Left lung (tissue), 4 donors: ENCODE measurements at regions not wholly inside any gene's neighbourhood (a gene's known extent, or its start where the extent isn't known, plus 50 kb on each side); places are given as distances from the start of the nearest gene placed in this dataset.

Source experiments
- ATAC-seq: fragments of 200-7000 bp; cut with Tn5 transposase; one replicate; pipeline ENCODE4 v1.9.1; 2020; ENCODE audit warnings: moderate library complexity
- DNase-seq, 4 donors: peaks; one replicate each; pipeline ENCODE4 v3.0.0-alpha.2; 2013 to 2020
- H3K27ac ChIP-seq, 2 donors: fragments of 200-600 bp; sonication (generic) in 1 of 2; one replicate each; pipeline versions ENCODE4 v1.5.0 to v1.8.0; 2020 to 2021
- H3K27me3 ChIP-seq, 2 donors: fragments of 200-600 bp; sonication (generic) in 1 of 2; one replicate each; pipeline versions ENCODE4 v1.5.0 to v1.8.0; 2020 to 2021
- H3K36me3 ChIP-seq, 2 donors: fragments of 200-600 bp; sonication (generic) in 1 of 2; one replicate each; pipeline versions ENCODE4 v1.5.0 to v1.8.0; 2020 to 2021
- H3K4me1 ChIP-seq, 2 donors: fragments of 200-600 bp; one replicate each; pipeline ENCODE4 v1.8.0; 2021
- H3K4me3 ChIP-seq, 2 donors: fragments of 200-600 bp; sonication (generic) in 1 of 2; one replicate each; pipeline versions ENCODE4 v1.5.0 to v1.8.0; 2020 to 2021; ENCODE audit warnings: mild to moderate bottlenecking in 1 of 2
- H3K9me3 ChIP-seq, 2 donors: fragments of 200-600 bp; sonication (generic) in 1 of 2; one replicate each; pipeline versions ENCODE4 v1.5.0 to v1.8.0; 2020 to 2021
- CTCF ChIP-seq, 2 donors: fragments of 200-600 bp; sonication (generic) in 1 of 2; IDR thresholded peaks; one replicate each; pipeline versions ENCODE4 v1.5.0 to v1.8.0; 2021; ENCODE audit warnings: antibody characterized with exemption in 2 of 2
- intact Hi-C, 2 donors: fragments of 100-400 bp; cut with DNase I; formaldehyde crosslinking; loops; one replicate each; pipeline versions ENCODE4 v1.11.2 to v1.14.2; 2022
- donor health status: DM: no; HTN: yes; CAD: no.
- donor health status: DM: no; HTN: no; CAD: no.

GRCh38 chr9:106529616-106530015, 333.4 kb upstream of the ZNF462 start:
- Histone ChIP-seq H3K4me1 (no peaks in the 10 kb centered on the region), H3K36me3 (no peaks in the 10 kb centered on the region), H3K27ac (no peak overlapping the region), H3K27me3 (no peaks in the 10 kb centered on the region), H3K9me3 (no peaks in the 10 kb centered on the region), H3K4me3 (no peak overlapping the region)
- intact Hi-C loops = no loop called here
- ATAC-seq (no peak), DNase-seq (no peak)
- TF ChIP-seq CTCF (IDR thresholded peaks at IDR 0.05) = no peak

- H3K27me3 ChIP-seq = no peaks in the 10 kb centered on the region
- no peaks in the 10 kb centered on the region for H3K36me3 ChIP-seq
- ATAC-seq (no peak), DNase-seq (peak in 1 of 4 donors; percentile 2)
- no peak overlapping the region for H3K27ac ChIP-seq
- no peak overlapping the region for H3K4me3 ChIP-seq
- no peak for TF ChIP-seq CTCF (IDR thresholded peaks at IDR 0.05)
- H3K9me3 ChIP-seq = no peaks in the 10 kb centered on the region
- no peaks in the 10 kb centered on the region for H3K4me1 ChIP-seq
- intact Hi-C loops = no loop called here
Measured at GRCh38 chr9:106531491-106531890, 331.5 kb upstream of the ZNF462 start.

DNA sequence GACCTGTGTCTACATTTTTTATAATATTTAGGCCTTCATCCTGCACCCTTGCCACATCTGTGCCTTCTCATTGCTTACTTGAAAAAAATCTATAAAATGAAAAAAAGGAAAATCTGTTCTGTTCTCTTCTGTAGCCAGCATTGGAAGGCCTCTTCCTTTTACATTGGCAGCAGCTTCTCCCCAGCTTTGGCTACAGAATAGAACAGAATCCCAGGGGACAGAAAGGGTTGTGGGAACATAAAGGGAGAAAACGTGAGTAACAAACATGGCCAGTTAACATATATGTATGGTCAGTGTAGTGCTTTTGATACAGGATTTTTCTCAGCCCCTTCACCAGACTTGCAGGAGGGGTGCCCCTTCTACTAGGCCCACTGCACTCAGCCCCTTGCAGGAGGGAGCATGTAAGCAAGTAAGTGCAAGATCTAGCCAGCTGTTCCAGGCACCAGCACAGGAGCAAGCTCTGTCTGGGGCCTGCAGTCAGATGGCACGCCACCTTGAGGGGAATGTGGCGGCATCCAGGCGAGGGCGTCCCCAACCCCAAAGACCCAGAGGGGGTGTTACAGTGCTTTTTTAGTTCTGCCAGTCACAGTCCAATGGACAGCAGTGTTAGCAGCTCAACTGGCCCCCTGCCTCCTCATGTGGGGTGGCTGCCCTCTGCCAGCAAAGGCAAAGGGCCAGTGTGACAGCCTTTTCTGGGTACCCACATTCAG, 330.5 kb upstream of the ZNF462 start:
- Histone ChIP-seq H3K27me3 (no peaks in the 10 kb centered on the region), H3K27ac (no peak overlapping the region), H3K4me3 (no peak overlapping the region), H3K4me1 (no peaks in the 10 kb centered on the region), H3K9me3 (no peaks in the 10 kb centered on the region), H3K36me3 (no peaks in the 10 kb centered on the region)
- no peak for DNase-seq
- no peak for TF ChIP-seq CTCF (IDR thresholded peaks at IDR 0.05)
- intact Hi-C loops = no loop called here
- no peak for ATAC-seq

DNA sequence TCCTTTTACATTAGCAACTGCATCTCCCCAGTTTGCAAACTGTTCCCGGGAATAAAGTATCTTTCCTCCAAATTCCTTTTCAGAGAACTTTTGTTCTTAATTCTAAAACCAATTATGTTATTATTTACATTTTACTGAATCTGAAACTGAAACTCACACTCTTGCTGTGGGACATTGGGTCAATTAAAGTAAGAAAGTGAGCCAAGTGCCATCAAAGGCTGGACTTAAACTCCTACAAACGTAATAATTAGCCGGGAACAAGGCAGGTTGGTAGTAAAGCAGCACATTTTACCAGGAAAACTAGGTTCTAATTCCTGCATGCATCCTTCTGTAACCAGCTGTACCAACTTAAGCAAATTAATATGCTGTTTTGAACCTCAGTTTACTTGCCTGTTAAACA, 328.2 kb upstream of the ZNF462 start:
- Histone ChIP-seq H3K4me3 (no peak overlapping the region), H3K27me3 (no peaks in the 10 kb centered on the region), H3K36me3 (no peaks in the 10 kb centered on the region), H3K27ac (no peak overlapping the region), H3K9me3 (no peaks in the 10 kb centered on the region), H3K4me1 (no peaks in the 10 kb centered on the region)
- no peak for TF ChIP-seq CTCF (IDR thresholded peaks at IDR 0.05)
- DNase-seq (no peak), ATAC-seq (no peak)
- intact Hi-C loops = no loop called here

GRCh38 chr9:106535439-106535838, 327.5 kb upstream of the ZNF462 start:
- Histone ChIP-seq H3K4me3 (no peak overlapping the region), H3K4me1 (no peaks in the 10 kb centered on the region), H3K27me3 (no peaks in the 10 kb centered on the region), H3K27ac (no peak overlapping the region), H3K9me3 (no peaks in the 10 kb centered on the region), H3K36me3 (no peaks in the 10 kb centered on the region)
- TF ChIP-seq CTCF (IDR thresholded peaks at IDR 0.05) = no peak
- DNase-seq (peak in 1 of 4 donors; percentile 14), ATAC-seq (no peak)
- intact Hi-C loops = no loop called here
